ENCODE measurements at regions not wholly inside any gene's neighbourhood (a gene's known extent, or its start where the extent isn't known, plus 50 kb on each side); places are given as distances from the start of the nearest gene placed in this dataset.

- TF ChIP-seq, protein P1, sequence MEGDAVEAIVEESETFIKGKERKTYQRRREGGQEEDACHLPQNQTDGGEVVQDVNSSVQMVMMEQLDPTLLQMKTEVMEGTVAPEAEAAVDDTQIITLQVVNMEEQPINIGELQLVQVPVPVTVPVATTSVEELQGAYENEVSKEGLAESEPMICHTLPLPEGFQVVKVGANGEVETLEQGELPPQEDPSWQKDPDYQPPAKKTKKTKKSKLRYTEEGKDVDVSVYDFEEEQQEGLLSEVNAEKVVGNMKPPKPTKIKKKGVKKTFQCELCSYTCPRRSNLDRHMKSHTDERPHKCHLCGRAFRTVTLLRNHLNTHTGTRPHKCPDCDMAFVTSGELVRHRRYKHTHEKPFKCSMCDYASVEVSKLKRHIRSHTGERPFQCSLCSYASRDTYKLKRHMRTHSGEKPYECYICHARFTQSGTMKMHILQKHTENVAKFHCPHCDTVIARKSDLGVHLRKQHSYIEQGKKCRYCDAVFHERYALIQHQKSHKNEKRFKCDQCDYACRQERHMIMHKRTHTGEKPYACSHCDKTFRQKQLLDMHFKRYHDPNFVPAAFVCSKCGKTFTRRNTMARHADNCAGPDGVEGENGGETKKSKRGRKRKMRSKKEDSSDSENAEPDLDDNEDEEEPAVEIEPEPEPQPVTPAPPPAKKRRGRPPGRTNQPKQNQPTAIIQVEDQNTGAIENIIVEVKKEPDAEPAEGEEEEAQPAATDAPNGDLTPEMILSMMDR (IDR thresholded peaks at IDR 0.05) = no peak
- TF ChIP-seq POLR2A (IDR thresholded peaks at IDR 0.05) = no peak
Observed at GRCh38 chr6:118744261-118744941, 93.0 kb upstream of the CEP85L start.
